Ascending aorta (tissue), 2 donors: ENCODE measurements at regions not wholly inside any gene's neighbourhood (a gene's known extent, or its start where the extent isn't known, plus 50 kb on each side); places are given as distances from the start of the nearest gene placed in this dataset.

Source experiments
- DNase-seq, 2 donors: peaks; one replicate each; pipeline ENCODE4 v3.0.0-alpha.2; 2019; ENCODE audit warnings: low spot score in 2 of 2
- H3K27ac ChIP-seq, 2 donors: fragments of 200-600 bp; sonication (generic); one replicate each; pipeline ENCODE4 v1.5.1; 2016 to 2017; ENCODE audit warnings: mild to moderate bottlenecking in 1 of 2
- H3K27me3 ChIP-seq: fragments of 200-600 bp; sonication (generic); one replicate; pipeline ENCODE4 v1.5.1; 2017
- H3K36me3 ChIP-seq, 2 donors: fragments of 200-600 bp; sonication (generic); one replicate each; pipeline ENCODE4 v1.5.1; 2016
- H3K4me1 ChIP-seq, 2 donors: fragments of 200-600 bp; sonication (generic); one replicate each; pipeline ENCODE4 v1.5.1; 2016 to 2017; ENCODE audit warnings: mild to moderate bottlenecking in 1 of 2
- H3K4me3 ChIP-seq, 2 donors: fragments of 200-600 bp; sonication (generic); one replicate each; pipeline ENCODE4 v1.5.1; 2016 to 2017; ENCODE audit warnings: mild to moderate bottlenecking in 1 of 2
- H3K9me3 ChIP-seq, 2 donors: fragments of 200-600 bp; sonication (generic); one replicate each; pipeline ENCODE4 v1.5.1; 2016
- CTCF ChIP-seq, 3 experiments: fragments of 200-600 bp in 2 of 3; fragments of 450-650 bp in 1 of 3; sonication (generic) in 2 of 3; IDR thresholded peaks; one replicate each; pipeline ENCODE4 v1.5.1; 2016 to 2019; ENCODE audit warnings: antibody characterized with exemption in 3 of 3, mild to moderate bottlenecking in 1 of 3, moderate library complexity in 1 of 3
- intact Hi-C: fragments of 100-400 bp; cut with DNase I; formaldehyde crosslinking; loops from one replicate; pipeline ENCODE4 v1.15.1; 2023

GRCh38 chrX:97850911-97851310 is 967.2 kb downstream of the RPA4 start:
- no peaks in the 10 kb centered on the region for H3K36me3 ChIP-seq
- no peaks in the 10 kb centered on the region for H3K27me3 ChIP-seq
- no peak overlapping the region for H3K4me3 ChIP-seq
- no peak for TF ChIP-seq CTCF (IDR thresholded peaks at IDR 0.05)
- intact Hi-C loops, result no loop called here
- no peaks in the 10 kb centered on the region for H3K4me1 ChIP-seq
- H3K9me3 ChIP-seq, result peaks cover 0 to under 1% of the 10 kb centered on the region in 2 donors
- H3K27ac ChIP-seq, result no peak overlapping the region
- DNase-seq, result no peak

GRCh38 chrX:97854086-97854485 is 970.4 kb downstream of the RPA4 start:
- intact Hi-C loops, result no loop called here
- TF ChIP-seq CTCF (IDR thresholded peaks at IDR 0.05), result no peak

GRCh38 chrX:97858592-97858991 is 974.9 kb downstream of the RPA4 start:
- no peak for TF ChIP-seq CTCF (IDR thresholded peaks at IDR 0.05)
- no peak for DNase-seq
- Histone ChIP-seq H3K4me1 (no peaks in the 10 kb centered on the region), H3K27ac (no peak overlapping the region), H3K27me3 (no peaks in the 10 kb centered on the region), H3K9me3 (no peaks in the 10 kb centered on the region), H3K4me3 (no peak overlapping the region), H3K36me3 (no peaks in the 10 kb centered on the region)
- intact Hi-C loops, result no loop called here

More at GRCh38 chrX:97854086-97854485, 970.4 kb downstream of the RPA4 start:
- H3K9me3 ChIP-seq, result no peaks in the 10 kb centered on the region
- H3K27ac ChIP-seq, result no peak overlapping the region
- H3K4me3 ChIP-seq, result no peak overlapping the region
- H3K4me1 ChIP-seq, result no peaks in the 10 kb centered on the region
- H3K36me3 ChIP-seq, result no peaks in the 10 kb centered on the region
- DNase-seq, result no peak
- no peaks in the 10 kb centered on the region for H3K27me3 ChIP-seq

- DNase-seq, result no peak
- H3K9me3 ChIP-seq, result no peaks in the 10 kb centered on the region
- H3K4me3 ChIP-seq, result no peak overlapping the region
- intact Hi-C loops, result no loop called here
- H3K27me3 ChIP-seq, result no peaks in the 10 kb centered on the region
- no peak overlapping the region for H3K27ac ChIP-seq
- H3K36me3 ChIP-seq, result no peaks in the 10 kb centered on the region
- TF ChIP-seq CTCF (IDR thresholded peaks at IDR 0.05), result no peak
- H3K4me1 ChIP-seq, result no peaks in the 10 kb centered on the region
Observed at GRCh38 chrX:97860226-97860625, 976.5 kb downstream of the RPA4 start.

- Histone ChIP-seq H3K4me1 (no peaks in the 10 kb centered on the region), H3K9me3 (no peaks in the 10 kb centered on the region), H3K36me3 (no peaks in the 10 kb centered on the region), H3K27ac (no peak overlapping the region), H3K4me3 (no peak overlapping the region), H3K27me3 (no peaks in the 10 kb centered on the region)
- no peak for TF ChIP-seq CTCF (IDR thresholded peaks at IDR 0.05)
- no peak for DNase-seq
- intact Hi-C loops, result no loop called here
Observed at GRCh38 chrX:97863261-97863660, 979.6 kb downstream of the RPA4 start.

- Histone ChIP-seq H3K36me3 (no peaks in the 10 kb centered on the region), H3K9me3 (no peaks in the 10 kb centered on the region), H3K27ac (no peak overlapping the region), H3K27me3 (no peaks in the 10 kb centered on the region), H3K4me1 (no peaks in the 10 kb centered on the region), H3K4me3 (no peak overlapping the region)
- no peak for TF ChIP-seq CTCF (IDR thresholded peaks at IDR 0.05)
- intact Hi-C loops, result no loop called here
- DNase-seq, result no peak
Observed at GRCh38 chrX:97867266-97867665, 983.6 kb downstream of the RPA4 start.
